ENCODE measurements at regions not wholly inside any gene's neighbourhood (a gene's known extent, or its start where the extent isn't known, plus 50 kb on each side); places are given as distances from the start of the nearest gene placed in this dataset.

DNA sequence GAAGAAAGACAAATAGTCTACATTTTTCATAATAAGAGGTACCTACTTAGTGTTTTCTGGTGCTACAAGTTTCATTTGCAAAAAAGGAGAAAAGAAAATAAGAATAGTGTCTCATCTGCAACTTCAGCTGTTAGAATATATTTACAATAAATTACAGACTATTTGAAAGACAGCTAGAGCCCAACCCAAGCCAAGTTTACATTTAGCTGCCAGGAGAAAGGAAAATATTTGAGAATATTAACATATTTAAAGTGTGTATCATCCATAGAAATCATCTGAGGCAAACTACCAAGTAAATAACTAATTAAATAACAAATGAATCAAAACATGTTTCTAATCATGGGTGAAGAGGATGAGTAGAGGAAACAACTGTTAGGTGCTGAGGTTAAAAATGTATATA, 209.2 kb upstream of the ZSWIM2 start:
- Histone ChIP-seq H3K27ac (ENCODE audit: low read depth) (no peak overlapping the region), H3K36me3 (ENCODE audit: insufficient read depth) (no peaks in the 10 kb centered on the region), H3K4me3 (no peak overlapping the region), H3K27me3 (ENCODE audit: insufficient read depth) (no peaks in the 10 kb centered on the region), H3K4me1 (ENCODE audit: insufficient read depth) (no peaks in the 10 kb centered on the region), H3K9me2 (ENCODE audit: insufficient read depth) (peaks cover 3% of the 10 kb centered on the region; the same call in 1 of the 2 replicates), H4K20me1 (replicated peaks; ENCODE audit: insufficient read depth) (no peaks in the 10 kb centered on the region), H2AFZ (no peak overlapping the region), H3K79me2 (replicated peaks; ENCODE audit: insufficient read depth) (no peaks in the 10 kb centered on the region), H3F3A (replicated peaks; ENCODE audit: low read depth) (no peaks in the 10 kb centered on the region), H3K4me2 (no peak overlapping the region)
- no peak overlapping the region for H3K27ac Mint-ChIP-seq
- no peaks in the 10 kb centered on the region for H3K9me3 Mint-ChIP-seq
- H3K36me3 Mint-ChIP-seq (ENCODE audit: low read depth), result no peaks in the 10 kb centered on the region
- no peak for DNase-seq (ENCODE audit: low spot score)
- TF ChIP-seq, protein P1, sequence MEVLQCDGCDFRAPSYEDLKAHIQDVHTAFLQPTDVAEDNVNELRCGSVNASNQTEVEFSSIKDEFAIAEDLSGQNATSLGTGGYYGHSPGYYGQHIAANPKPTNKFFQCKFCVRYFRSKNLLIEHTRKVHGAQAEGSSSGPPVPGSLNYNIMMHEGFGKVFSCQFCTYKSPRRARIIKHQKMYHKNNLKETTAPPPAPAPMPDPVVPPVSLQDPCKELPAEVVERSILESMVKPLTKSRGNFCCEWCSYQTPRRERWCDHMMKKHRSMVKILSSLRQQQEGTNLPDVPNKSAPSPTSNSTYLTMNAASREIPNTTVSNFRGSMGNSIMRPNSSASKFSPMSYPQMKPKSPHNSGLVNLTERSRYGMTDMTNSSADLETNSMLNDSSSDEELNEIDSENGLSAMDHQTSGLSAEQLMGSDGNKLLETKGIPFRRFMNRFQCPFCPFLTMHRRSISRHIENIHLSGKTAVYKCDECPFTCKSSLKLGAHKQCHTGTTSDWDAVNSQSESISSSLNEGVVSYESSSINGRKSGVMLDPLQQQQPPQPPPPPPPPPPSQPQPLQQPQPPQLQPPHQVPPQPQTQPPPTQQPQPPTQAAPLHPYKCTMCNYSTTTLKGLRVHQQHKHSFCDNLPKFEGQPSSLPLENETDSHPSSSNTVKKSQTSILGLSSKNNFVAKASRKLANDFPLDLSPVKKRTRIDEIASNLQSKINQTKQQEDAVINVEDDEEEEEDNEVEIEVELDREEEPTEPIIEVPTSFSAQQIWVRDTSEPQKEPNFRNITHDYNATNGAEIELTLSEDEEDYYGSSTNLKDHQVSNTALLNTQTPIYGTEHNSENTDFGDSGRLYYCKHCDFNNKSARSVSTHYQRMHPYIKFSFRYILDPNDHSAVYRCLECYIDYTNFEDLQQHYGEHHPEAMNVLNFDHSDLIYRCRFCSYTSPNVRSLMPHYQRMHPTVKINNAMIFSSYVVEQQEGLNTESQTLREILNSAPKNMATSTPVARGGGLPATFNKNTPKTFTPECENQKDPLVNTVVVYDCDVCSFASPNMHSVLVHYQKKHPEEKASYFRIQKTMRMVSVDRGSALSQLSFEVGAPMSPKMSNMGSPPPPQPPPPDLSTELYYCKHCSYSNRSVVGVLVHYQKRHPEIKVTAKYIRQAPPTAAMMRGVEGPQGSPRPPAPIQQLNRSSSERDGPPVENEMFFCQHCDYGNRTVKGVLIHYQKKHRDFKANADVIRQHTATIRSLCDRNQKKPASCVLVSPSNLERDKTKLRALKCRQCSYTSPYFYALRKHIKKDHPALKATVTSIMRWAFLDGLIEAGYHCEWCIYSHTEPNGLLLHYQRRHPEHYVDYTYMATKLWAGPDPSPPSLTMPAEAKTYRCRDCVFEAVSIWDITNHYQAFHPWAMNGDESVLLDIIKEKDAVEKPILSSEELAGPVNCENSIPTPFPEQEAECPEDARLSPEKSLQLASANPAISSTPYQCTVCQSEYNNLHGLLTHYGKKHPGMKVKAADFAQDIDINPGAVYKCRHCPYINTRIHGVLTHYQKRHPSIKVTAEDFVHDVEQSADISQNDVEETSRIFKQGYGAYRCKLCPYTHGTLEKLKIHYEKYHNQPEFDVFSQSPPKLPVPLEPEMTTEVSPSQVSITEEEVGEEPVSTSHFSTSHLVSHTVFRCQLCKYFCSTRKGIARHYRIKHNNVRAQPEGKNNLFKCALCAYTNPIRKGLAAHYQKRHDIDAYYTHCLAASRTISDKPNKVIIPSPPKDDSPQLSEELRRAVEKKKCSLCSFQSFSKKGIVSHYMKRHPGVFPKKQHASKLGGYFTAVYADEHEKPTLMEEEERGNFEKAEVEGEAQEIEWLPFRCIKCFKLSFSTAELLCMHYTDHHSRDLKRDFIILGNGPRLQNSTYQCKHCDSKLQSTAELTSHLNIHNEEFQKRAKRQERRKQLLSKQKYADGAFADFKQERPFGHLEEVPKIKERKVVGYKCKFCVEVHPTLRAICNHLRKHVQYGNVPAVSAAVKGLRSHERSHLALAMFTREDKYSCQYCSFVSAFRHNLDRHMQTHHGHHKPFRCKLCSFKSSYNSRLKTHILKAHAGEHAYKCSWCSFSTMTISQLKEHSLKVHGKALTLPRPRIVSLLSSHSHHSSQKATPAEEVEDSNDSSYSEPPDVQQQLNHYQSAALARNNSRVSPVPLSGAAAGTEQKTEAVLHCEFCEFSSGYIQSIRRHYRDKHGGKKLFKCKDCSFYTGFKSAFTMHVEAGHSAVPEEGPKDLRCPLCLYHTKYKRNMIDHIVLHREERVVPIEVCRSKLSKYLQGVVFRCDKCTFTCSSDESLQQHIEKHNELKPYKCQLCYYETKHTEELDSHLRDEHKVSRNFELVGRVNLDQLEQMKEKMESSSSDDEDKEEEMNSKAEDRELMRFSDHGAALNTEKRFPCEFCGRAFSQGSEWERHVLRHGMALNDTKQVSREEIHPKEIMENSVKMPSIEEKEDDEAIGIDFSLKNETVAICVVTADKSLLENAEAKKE (CRISPR knock-in tag; IDR thresholded peaks at IDR 0.05), result no peak
- TF ChIP-seq JUNB (IDR thresholded peaks at IDR 0.05; ENCODE audit: unreplicated experiment), result no peak
- TF ChIP-seq CREB1 (CRISPR knock-in tag; IDR thresholded peaks at IDR 0.05; ENCODE audit: low read depth), result no peak
- TF ChIP-seq ZNF331 (CRISPR knock-in tag; IDR thresholded peaks at IDR 0.05; ENCODE audit: low read depth), result no peak
- no peak for TF ChIP-seq EZH2 (IDR thresholded peaks at IDR 0.05; ENCODE audit: low read depth, unreplicated experiment)
- TF ChIP-seq NANOG (IDR thresholded peaks at IDR 0.05; ENCODE audit: borderline replicate concordance), result no peak
- TF ChIP-seq POLR2AphosphoS5 (IDR thresholded peaks at IDR 0.05; ENCODE audit: low read depth), result no peak
- TF ChIP-seq, protein P2, sequence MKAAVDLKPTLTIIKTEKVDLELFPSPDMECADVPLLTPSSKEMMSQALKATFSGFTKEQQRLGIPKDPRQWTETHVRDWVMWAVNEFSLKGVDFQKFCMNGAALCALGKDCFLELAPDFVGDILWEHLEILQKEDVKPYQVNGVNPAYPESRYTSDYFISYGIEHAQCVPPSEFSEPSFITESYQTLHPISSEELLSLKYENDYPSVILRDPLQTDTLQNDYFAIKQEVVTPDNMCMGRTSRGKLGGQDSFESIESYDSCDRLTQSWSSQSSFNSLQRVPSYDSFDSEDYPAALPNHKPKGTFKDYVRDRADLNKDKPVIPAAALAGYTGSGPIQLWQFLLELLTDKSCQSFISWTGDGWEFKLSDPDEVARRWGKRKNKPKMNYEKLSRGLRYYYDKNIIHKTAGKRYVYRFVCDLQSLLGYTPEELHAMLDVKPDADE (IDR thresholded peaks at IDR 0.05), result no peak
- no peaks in the 10 kb centered on the region for H3K27me3 Mint-ChIP-seq (ENCODE audit: insufficient read depth, low read depth, poor library complexity)
- ATAC-seq, result no peak
- no peak overlapping the region for H3K4me3 Mint-ChIP-seq
- H3K4me1 Mint-ChIP-seq, result no peaks in the 10 kb centered on the region

Data from GM23338 (cell line).